22Rv1 (cell line): ENCODE measurements at regions not wholly inside any gene's neighbourhood (a gene's known extent, or its start where the extent isn't known, plus 50 kb on each side); places are given as distances from the start of the nearest gene placed in this dataset.

Experiments used
- CTCF ChIP-seq: fragments of 450-650 bp; IDR thresholded peaks from 2 replicates; pipeline ENCODE4 v1.5.1; 2017; ENCODE audit warnings: mild to moderate bottlenecking
- ZFX ChIP-seq: fragments of 450-650 bp; IDR thresholded peaks from 2 replicates; pipeline ENCODE4 v1.6.1; 2017; ENCODE audit warnings: antibody characterized with exemption, borderline replicate concordance

- TF ChIP-seq CTCF (no peak), ZFX (no peak)
These were observed 65.8 kb upstream of the SOX4 start for GRCh38 chr6:21527731-21528130.
